ENCODE measurements at regions not wholly inside any gene's neighbourhood (a gene's known extent, or its start where the extent isn't known, plus 50 kb on each side); places are given as distances from the start of the nearest gene placed in this dataset.

GRCh38 chr7:84682543-84682942 is 488.0 kb upstream of the SEMA3A start:
- TF ChIP-seq POLR2AphosphoS5 (IDR thresholded peaks at IDR 0.05; ENCODE audit: low read depth, low read length) = no peak
- no peak for TF ChIP-seq TAF1 (IDR thresholded peaks at IDR 0.05; ENCODE audit: borderline replicate concordance, insufficient read depth, low read length)
- no peak for TF ChIP-seq SIN3A (IDR thresholded peaks at IDR 0.05; ENCODE audit: borderline replicate concordance, insufficient read depth, low read length)
- TF ChIP-seq FOXP2 (optimal IDR thresholded peaks at IDR 0.05; ENCODE audit: borderline replicate concordance, extremely low read depth, extremely low read length, insufficient read depth) = no peak
- TF ChIP-seq REST (IDR thresholded peaks at IDR 0.05; ENCODE audit: insufficient read depth in 1 of 2, low read depth in 2 of 2, low read length in 2 of 2) = no peak

- no peak for TF ChIP-seq TAF1 (IDR thresholded peaks at IDR 0.05; ENCODE audit: borderline replicate concordance, insufficient read depth, low read length)
- no peak for TF ChIP-seq FOXP2 (optimal IDR thresholded peaks at IDR 0.05; ENCODE audit: borderline replicate concordance, extremely low read depth, extremely low read length, insufficient read depth)
- TF ChIP-seq SIN3A (IDR thresholded peaks at IDR 0.05; ENCODE audit: borderline replicate concordance, insufficient read depth, low read length) = no peak
- TF ChIP-seq POLR2AphosphoS5 (IDR thresholded peaks at IDR 0.05; ENCODE audit: low read depth, low read length) = no peak
- no peak for TF ChIP-seq REST (IDR thresholded peaks at IDR 0.05; ENCODE audit: insufficient read depth in 1 of 2, low read depth in 2 of 2, low read length in 2 of 2)
Observed at GRCh38 chr7:84678841-84679240, 484.3 kb upstream of the SEMA3A start.

GRCh38 chr7:84677117-84677732 is 482.6 kb upstream of the SEMA3A start:
- TF ChIP-seq SIN3A (IDR thresholded peaks at IDR 0.05; ENCODE audit: borderline replicate concordance, insufficient read depth, low read length) (no peak), POLR2AphosphoS5 (IDR thresholded peaks at IDR 0.05; ENCODE audit: low read depth, low read length) (no peak), TAF1 (IDR thresholded peaks at IDR 0.05; ENCODE audit: borderline replicate concordance, insufficient read depth, low read length) (no peak), FOXP2 (optimal IDR thresholded peaks at IDR 0.05; ENCODE audit: borderline replicate concordance, extremely low read depth, extremely low read length, insufficient read depth) (no peak), REST (IDR thresholded peaks at IDR 0.05; ENCODE audit: insufficient read depth in 1 of 2, low read depth in 2 of 2, low read length in 2 of 2) (no peak)

GRCh38 chr7:84675633-84676034 is 481.0 kb upstream of the SEMA3A start:
- TF ChIP-seq REST (IDR thresholded peaks at IDR 0.05; ENCODE audit: insufficient read depth in 1 of 2, low read depth in 2 of 2, low read length in 2 of 2) = peak in 1 of 2 experiments; percentile 65; a peak in 2 of 4 replicates
- TF ChIP-seq POLR2AphosphoS5 (IDR thresholded peaks at IDR 0.05; ENCODE audit: low read depth, low read length) = peak; percentile 80
- no peak for TF ChIP-seq FOXP2 (optimal IDR thresholded peaks at IDR 0.05; ENCODE audit: borderline replicate concordance, extremely low read depth, extremely low read length, insufficient read depth)
- no peak for TF ChIP-seq TAF1 (IDR thresholded peaks at IDR 0.05; ENCODE audit: borderline replicate concordance, insufficient read depth, low read length)
- TF ChIP-seq SIN3A (IDR thresholded peaks at IDR 0.05; ENCODE audit: borderline replicate concordance, insufficient read depth, low read length) = no peak; the same call in 1 of the 2 replicates

Measured in PFSK-1 (cell line).